Karpas-422 (cell line): ENCODE measurements at regions not wholly inside any gene's neighbourhood (a gene's known extent, or its start where the extent isn't known, plus 50 kb on each side); places are given as distances from the start of the nearest gene placed in this dataset.

Experiments used
- DNase-seq: peaks from one replicate; pipeline ENCODE4 v3.0.0-alpha.2; 2015
- H2AFZ ChIP-seq: fragments of 200-600 bp; sonication (generic); 2 replicates; pipeline ENCODE4 v1.6.1; 2014; ENCODE audit warnings: antibody characterized with exemption, low read length, mixed read lengths
- H3K27ac ChIP-seq: fragments of 200-600 bp; sonication (generic); 2 replicates; pipeline ENCODE4 v1.5.1; 2014; ENCODE audit warnings: mild to moderate bottlenecking, low read length, moderate library complexity
- H3K27me3 ChIP-seq: fragments of 200-600 bp; sonication (generic); 2 replicates; pipeline ENCODE4 v1.6.1; 2014; ENCODE audit warnings: low read length, mixed read lengths
- H3K36me3 ChIP-seq: fragments of 200-600 bp; sonication (generic); 2 replicates; pipeline ENCODE4 v1.6.1; 2014; ENCODE audit warnings: low read length, mixed read lengths; ENCODE audit not compliant: insufficient read depth
- H3K4me1 ChIP-seq: fragments of 200-600 bp; sonication (generic); 2 replicates; pipeline ENCODE4 v1.6.1; 2014; ENCODE audit warnings: mild to moderate bottlenecking, low read length, mixed read lengths
- H3K4me2 ChIP-seq: fragments of 200-600 bp; sonication (generic); 2 replicates; pipeline ENCODE4 v1.6.1; 2014; ENCODE audit warnings: low read length, low read depth, mild to moderate bottlenecking; ENCODE audit not compliant: poor library complexity, severe bottlenecking
- H3K4me3 ChIP-seq: fragments of 200-600 bp; sonication (generic); 2 replicates; pipeline ENCODE4 v1.5.1; 2014; ENCODE audit warnings: mild to moderate bottlenecking, antibody characterized with exemption, low read length, mixed read lengths
- H3K79me2 ChIP-seq: fragments of 200-600 bp; sonication (generic); 2 replicates; pipeline ENCODE4 v1.6.1; 2014; ENCODE audit warnings: mild to moderate bottlenecking, low read length, mixed read lengths
- H3K9ac ChIP-seq: fragments of 200-600 bp; sonication (generic); 2 replicates; pipeline ENCODE4 v1.6.0; 2014; ENCODE audit warnings: low read length
- H3K9me2 ChIP-seq: fragments of 200-600 bp; sonication (generic), shearing (Covaris generic); replicated peaks from 2 replicates; pipeline ENCODE4 v1.6.0; 2014; ENCODE audit warnings: mild to moderate bottlenecking, low read length, moderate library complexity; ENCODE audit not compliant: insufficient read depth
- H3K9me3 ChIP-seq: fragments of 300-700, 200-600 bp; sonication (generic); 2 replicates; pipeline ENCODE4 v1.6.1; 2014; ENCODE audit warnings: low read length, mixed read lengths
- H4K20me1 ChIP-seq: fragments of 200-600 bp; sonication (generic); 2 replicates; pipeline ENCODE4 v1.6.1; 2014; ENCODE audit warnings: mild to moderate bottlenecking, antibody characterized with exemption, low read length, low read depth; ENCODE audit not compliant: insufficient read depth

GRCh38 chr10:44056206-44056605 is 328.7 kb downstream of the CXCL12 start:
- Histone ChIP-seq H3K9ac (no peak overlapping the region), H3K27me3 (no peaks in the 10 kb centered on the region), H2AFZ (no peak overlapping the region), H3K79me2 (no peaks in the 10 kb centered on the region), H3K4me3 (no peak overlapping the region), H3K36me3 (no peaks in the 10 kb centered on the region), H3K27ac (no peak overlapping the region), H3K4me2 (no peak overlapping the region), H3K9me2 (no peaks in the 10 kb centered on the region), H4K20me1 (no peaks in the 10 kb centered on the region), H3K4me1 (peaks cover 5% of the 10 kb centered on the region), H3K9me3 (no peaks in the 10 kb centered on the region)
- no peak for DNase-seq

GRCh38 chr10:44054046-44054445 is 330.9 kb downstream of the CXCL12 start:
- Histone ChIP-seq H3K27ac (no peak overlapping the region), H3K9me2 (no peaks in the 10 kb centered on the region), H3K4me2 (no peak overlapping the region), H3K9me3 (no peaks in the 10 kb centered on the region), H3K4me3 (no peak overlapping the region), H3K79me2 (no peaks in the 10 kb centered on the region), H3K27me3 (no peaks in the 10 kb centered on the region), H3K4me1 (no peaks in the 10 kb centered on the region), H4K20me1 (no peaks in the 10 kb centered on the region), H2AFZ (no peak overlapping the region), H3K36me3 (no peaks in the 10 kb centered on the region), H3K9ac (no peak overlapping the region)
- DNase-seq = no peak

DNA sequence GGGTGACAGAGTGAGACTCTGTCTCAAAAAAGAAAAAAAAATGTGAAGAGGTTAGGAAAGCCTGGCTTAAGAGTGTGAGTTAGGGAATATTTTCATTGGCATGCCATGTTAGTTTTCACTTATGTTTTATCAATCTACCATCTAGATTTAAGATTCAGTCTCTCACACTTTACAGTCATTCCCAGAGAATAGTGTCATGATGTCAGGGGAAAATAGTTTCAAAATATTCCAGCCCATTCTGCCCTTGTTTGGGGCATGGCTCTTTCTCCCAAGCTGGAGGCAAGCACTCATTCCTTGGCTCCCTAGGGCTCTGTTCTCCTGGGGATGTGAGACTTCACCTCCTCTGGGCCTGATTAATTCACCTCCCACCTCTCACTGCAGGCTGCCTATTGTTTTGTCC is 331.5 kb downstream of the CXCL12 start:
- Histone ChIP-seq H3K27me3 (no peaks in the 10 kb centered on the region), H3K4me3 (no peak overlapping the region)

DNA sequence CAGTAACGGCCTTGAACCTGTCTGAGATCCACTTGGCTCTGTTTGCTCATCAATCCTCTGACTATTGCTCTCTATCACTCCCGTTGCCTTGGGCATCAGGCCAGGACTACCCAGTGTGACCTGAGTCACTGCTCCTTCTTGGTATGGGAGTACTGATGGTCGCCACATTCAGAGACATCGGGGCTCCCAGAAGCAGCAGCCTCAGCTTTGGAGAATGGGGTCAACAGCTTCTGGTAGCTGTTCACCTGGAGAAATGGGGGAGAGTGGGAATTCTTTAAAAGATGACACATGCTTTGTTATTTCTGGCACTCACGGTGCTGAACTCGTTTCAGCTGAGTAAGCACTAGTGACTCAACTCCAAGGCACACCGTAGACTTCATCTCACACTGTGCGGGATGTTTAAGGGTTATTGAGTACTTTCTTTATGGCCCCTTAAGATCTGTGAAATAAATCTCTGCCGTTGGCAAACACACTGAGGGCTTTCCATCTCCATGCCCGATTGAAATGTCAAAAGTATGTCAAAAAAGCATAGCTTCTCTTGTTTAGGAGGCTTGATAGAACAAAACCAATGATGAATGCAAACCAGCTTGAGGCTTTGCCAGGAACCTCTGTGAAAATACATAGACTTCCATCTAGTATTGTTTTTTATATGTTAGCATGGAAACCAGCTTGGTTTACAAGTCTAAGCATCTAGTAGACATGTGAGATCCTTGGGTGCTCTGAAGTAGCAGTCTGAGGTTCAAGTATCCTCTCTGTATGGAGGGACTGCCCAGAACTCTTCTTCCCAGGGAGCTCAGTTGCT is 333.1 kb downstream of the CXCL12 start:
- no peaks in the 10 kb centered on the region for H3K79me2 ChIP-seq
- no peaks in the 10 kb centered on the region for H3K36me3 ChIP-seq
- no peak overlapping the region for H3K27ac ChIP-seq
- no peak overlapping the region for H2AFZ ChIP-seq
- H3K9ac ChIP-seq = no peak overlapping the region
- no peaks in the 10 kb centered on the region for H3K27me3 ChIP-seq
- H4K20me1 ChIP-seq = no peaks in the 10 kb centered on the region
- no peak overlapping the region for H3K4me2 ChIP-seq
- H3K9me2 ChIP-seq = no peaks in the 10 kb centered on the region
- H3K4me1 ChIP-seq = peaks cover 4% of the 10 kb centered on the region
- no peak overlapping the region for H3K4me3 ChIP-seq
- no peaks in the 10 kb centered on the region for H3K9me3 ChIP-seq
- no peak for DNase-seq

More for the DNA sequence above, 331.5 kb downstream of the CXCL12 start:
- Histone ChIP-seq H3K79me2 (no peaks in the 10 kb centered on the region), H3K9me3 (no peaks in the 10 kb centered on the region), H3K4me2 (no peak overlapping the region), H3K9ac (no peak overlapping the region), H2AFZ (no peak overlapping the region), H4K20me1 (no peaks in the 10 kb centered on the region), H3K4me1 (peaks cover 3% of the 10 kb centered on the region), H3K27ac (no peak overlapping the region), H3K36me3 (no peaks in the 10 kb centered on the region), H3K9me2 (no peaks in the 10 kb centered on the region)
- DNase-seq = no peak

DNA sequence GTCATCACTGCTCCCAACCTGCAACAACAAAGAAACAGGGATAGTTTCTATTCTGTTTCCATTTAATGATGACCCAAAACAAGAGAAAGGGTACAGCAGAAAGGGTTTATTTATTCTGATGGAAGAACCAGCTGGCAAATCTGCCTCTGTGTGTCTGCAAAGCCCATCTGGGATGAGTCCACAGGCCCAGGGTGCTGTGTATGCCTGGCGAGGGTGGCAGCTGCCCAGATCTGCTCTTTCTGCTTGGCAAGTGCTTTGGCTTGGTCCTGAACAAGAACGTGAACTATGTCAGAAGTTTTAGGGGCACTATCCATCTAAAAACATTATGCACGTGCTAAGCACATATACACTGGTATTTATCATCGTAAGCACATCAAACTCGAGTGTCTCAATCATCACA is 333.8 kb downstream of the CXCL12 start:
- H3K4me1 ChIP-seq = peaks cover 4% of the 10 kb centered on the region
- H3K27ac ChIP-seq = no peak overlapping the region
- no peak overlapping the region for H3K4me3 ChIP-seq
- H3K36me3 ChIP-seq = no peaks in the 10 kb centered on the region
- H2AFZ ChIP-seq = no peak overlapping the region
- DNase-seq = no peak
- H3K27me3 ChIP-seq = no peaks in the 10 kb centered on the region
- no peaks in the 10 kb centered on the region for H3K79me2 ChIP-seq
- no peaks in the 10 kb centered on the region for H4K20me1 ChIP-seq
- no peak overlapping the region for H3K9ac ChIP-seq
- no peaks in the 10 kb centered on the region for H3K9me3 ChIP-seq
- H3K4me2 ChIP-seq = no peak overlapping the region
- no peaks in the 10 kb centered on the region for H3K9me2 ChIP-seq

- Histone ChIP-seq H3K4me1 (peaks cover 4% of the 10 kb centered on the region), H4K20me1 (no peaks in the 10 kb centered on the region), H3K4me3 (no peak overlapping the region), H3K27me3 (no peaks in the 10 kb centered on the region), H3K9me2 (no peaks in the 10 kb centered on the region), H3K79me2 (no peaks in the 10 kb centered on the region), H3K36me3 (no peaks in the 10 kb centered on the region), H3K27ac (no peak overlapping the region), H3K4me2 (no peak overlapping the region), H3K9me3 (no peaks in the 10 kb centered on the region), H2AFZ (no peak overlapping the region), H3K9ac (no peak overlapping the region)
- no peak for DNase-seq
Observed at GRCh38 chr10:44049301-44050015, 335.4 kb downstream of the CXCL12 start.

DNA sequence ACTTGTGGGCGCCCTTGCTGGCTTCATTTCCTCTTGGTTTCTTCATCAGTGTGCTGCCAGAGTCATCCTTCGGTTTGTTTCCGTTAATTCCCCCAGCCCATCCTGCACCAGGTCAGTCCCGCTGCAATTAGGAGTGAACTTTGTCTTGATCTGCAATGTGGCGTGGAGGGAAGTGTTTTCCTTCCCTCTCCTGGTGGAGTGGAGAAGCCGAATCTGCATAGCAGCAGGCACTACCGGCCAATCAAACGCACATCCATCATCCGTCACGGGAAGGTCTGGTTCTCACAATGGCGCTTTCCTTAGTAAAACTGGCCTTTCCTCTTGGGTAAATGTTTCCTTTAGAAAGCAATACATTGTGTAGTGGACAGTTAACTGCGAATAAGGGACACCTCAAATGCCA is 337.5 kb downstream of the CXCL12 start:
- Histone ChIP-seq H3K9ac (no peak overlapping the region), H3K79me2 (no peaks in the 10 kb centered on the region), H3K36me3 (no peaks in the 10 kb centered on the region), H4K20me1 (no peaks in the 10 kb centered on the region), H3K9me3 (no peaks in the 10 kb centered on the region), H3K27ac (no peak overlapping the region), H3K4me3 (no peak overlapping the region), H3K4me2 (no peak overlapping the region), H3K27me3 (no peaks in the 10 kb centered on the region), H3K4me1 (peaks cover 4% of the 10 kb centered on the region), H2AFZ (no peak overlapping the region), H3K9me2 (no peaks in the 10 kb centered on the region)
- no peak for DNase-seq

GRCh38 chr10:44046605-44047004 is 338.3 kb downstream of the CXCL12 start:
- Histone ChIP-seq H3K36me3 (no peaks in the 10 kb centered on the region), H4K20me1 (no peaks in the 10 kb centered on the region), H3K9me2 (no peaks in the 10 kb centered on the region), H3K9ac (no peak overlapping the region), H3K27ac (no peak overlapping the region), H3K4me1 (peaks cover 4% of the 10 kb centered on the region), H3K79me2 (no peaks in the 10 kb centered on the region), H3K4me2 (no peak overlapping the region), H3K27me3 (no peaks in the 10 kb centered on the region), H3K4me3 (no peak overlapping the region), H2AFZ (no peak overlapping the region), H3K9me3 (no peaks in the 10 kb centered on the region)
- DNase-seq = no peak
